ENCODE measurements at regions not wholly inside any gene's neighbourhood (a gene's known extent, or its start where the extent isn't known, plus 50 kb on each side); places are given as distances from the start of the nearest gene placed in this dataset.

- H3K27ac ChIP-seq (ENCODE audit: low read length): no peak overlapping the region
- in situ Hi-C loops (cut with HindIII; ENCODE audit: low pct_unique_long_range_greater_than_20kb, low sequenced_read_pairs): no loop called here
- ChIA-PET POLR2A (no interaction called here), CTCF (no interaction called here)
- no peaks in the 10 kb centered on the region for H3K36me3 ChIP-seq (ENCODE audit: control insufficient read depth, insufficient read depth, low read length)
- TF ChIP-seq, protein P1, sequence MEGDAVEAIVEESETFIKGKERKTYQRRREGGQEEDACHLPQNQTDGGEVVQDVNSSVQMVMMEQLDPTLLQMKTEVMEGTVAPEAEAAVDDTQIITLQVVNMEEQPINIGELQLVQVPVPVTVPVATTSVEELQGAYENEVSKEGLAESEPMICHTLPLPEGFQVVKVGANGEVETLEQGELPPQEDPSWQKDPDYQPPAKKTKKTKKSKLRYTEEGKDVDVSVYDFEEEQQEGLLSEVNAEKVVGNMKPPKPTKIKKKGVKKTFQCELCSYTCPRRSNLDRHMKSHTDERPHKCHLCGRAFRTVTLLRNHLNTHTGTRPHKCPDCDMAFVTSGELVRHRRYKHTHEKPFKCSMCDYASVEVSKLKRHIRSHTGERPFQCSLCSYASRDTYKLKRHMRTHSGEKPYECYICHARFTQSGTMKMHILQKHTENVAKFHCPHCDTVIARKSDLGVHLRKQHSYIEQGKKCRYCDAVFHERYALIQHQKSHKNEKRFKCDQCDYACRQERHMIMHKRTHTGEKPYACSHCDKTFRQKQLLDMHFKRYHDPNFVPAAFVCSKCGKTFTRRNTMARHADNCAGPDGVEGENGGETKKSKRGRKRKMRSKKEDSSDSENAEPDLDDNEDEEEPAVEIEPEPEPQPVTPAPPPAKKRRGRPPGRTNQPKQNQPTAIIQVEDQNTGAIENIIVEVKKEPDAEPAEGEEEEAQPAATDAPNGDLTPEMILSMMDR (IDR thresholded peaks at IDR 0.05): no peak
- TF ChIP-seq SIN3A (IDR thresholded peaks at IDR 0.05; ENCODE audit: borderline replicate concordance, insufficient read depth, low read depth, low read length) (no peak), TCF7L2 (IDR thresholded peaks at IDR 0.05; ENCODE audit: low read depth, low read length) (no peak), POLR2AphosphoS5 (IDR thresholded peaks at IDR 0.05; ENCODE audit: low read depth, low read length) (no peak)
- TF ChIP-seq, protein P2, sequence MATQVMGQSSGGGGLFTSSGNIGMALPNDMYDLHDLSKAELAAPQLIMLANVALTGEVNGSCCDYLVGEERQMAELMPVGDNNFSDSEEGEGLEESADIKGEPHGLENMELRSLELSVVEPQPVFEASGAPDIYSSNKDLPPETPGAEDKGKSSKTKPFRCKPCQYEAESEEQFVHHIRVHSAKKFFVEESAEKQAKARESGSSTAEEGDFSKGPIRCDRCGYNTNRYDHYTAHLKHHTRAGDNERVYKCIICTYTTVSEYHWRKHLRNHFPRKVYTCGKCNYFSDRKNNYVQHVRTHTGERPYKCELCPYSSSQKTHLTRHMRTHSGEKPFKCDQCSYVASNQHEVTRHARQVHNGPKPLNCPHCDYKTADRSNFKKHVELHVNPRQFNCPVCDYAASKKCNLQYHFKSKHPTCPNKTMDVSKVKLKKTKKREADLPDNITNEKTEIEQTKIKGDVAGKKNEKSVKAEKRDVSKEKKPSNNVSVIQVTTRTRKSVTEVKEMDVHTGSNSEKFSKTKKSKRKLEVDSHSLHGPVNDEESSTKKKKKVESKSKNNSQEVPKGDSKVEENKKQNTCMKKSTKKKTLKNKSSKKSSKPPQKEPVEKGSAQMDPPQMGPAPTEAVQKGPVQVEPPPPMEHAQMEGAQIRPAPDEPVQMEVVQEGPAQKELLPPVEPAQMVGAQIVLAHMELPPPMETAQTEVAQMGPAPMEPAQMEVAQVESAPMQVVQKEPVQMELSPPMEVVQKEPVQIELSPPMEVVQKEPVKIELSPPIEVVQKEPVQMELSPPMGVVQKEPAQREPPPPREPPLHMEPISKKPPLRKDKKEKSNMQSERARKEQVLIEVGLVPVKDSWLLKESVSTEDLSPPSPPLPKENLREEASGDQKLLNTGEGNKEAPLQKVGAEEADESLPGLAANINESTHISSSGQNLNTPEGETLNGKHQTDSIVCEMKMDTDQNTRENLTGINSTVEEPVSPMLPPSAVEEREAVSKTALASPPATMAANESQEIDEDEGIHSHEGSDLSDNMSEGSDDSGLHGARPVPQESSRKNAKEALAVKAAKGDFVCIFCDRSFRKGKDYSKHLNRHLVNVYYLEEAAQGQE (IDR thresholded peaks at IDR 0.05; ENCODE audit: insufficient read depth in 1 of 2, low read depth in 2 of 2, low read length in 1 of 2): no peak
- intact Hi-C loops (cut with micrococcal nuclease; ENCODE audit: unreplicated experiment): no loop called here
- H3K4me3 ChIP-seq (ENCODE audit: low read depth in 2 of 2, low read length in 2 of 2): no peak overlapping the region
- no peaks in the 10 kb centered on the region for H3K27me3 ChIP-seq (ENCODE audit: control insufficient read depth, insufficient read depth, low read length)
- ATAC-seq (no peak), DNase-seq (ENCODE audit: low read depth, low spot score) (no peak)
- no peaks in the 10 kb centered on the region for H3K4me1 ChIP-seq (ENCODE audit: control insufficient read depth, insufficient read depth, low read length)
- H3K9me3 ChIP-seq (ENCODE audit: control insufficient read depth, insufficient read depth, low read depth, low read length): no peaks in the 10 kb centered on the region
- no TSS peak for BruUV-seq (replicated peaks)
Measured at GRCh38 chr14:87833026-87833425, 160.0 kb downstream of the GALC start.

GRCh38 chr14:87830443-87831096 lies 162.4 kb downstream of the GALC start:
- Histone ChIP-seq H3K9me3 (ENCODE audit: control insufficient read depth, insufficient read depth, low read depth, low read length) (no peaks in the 10 kb centered on the region), H3K27ac (ENCODE audit: low read length) (no peak overlapping the region), H3K27me3 (ENCODE audit: control insufficient read depth, insufficient read depth, low read length) (no peaks in the 10 kb centered on the region), H3K4me1 (ENCODE audit: control insufficient read depth, insufficient read depth, low read length) (no peaks in the 10 kb centered on the region), H3K36me3 (ENCODE audit: control insufficient read depth, insufficient read depth, low read length) (no peaks in the 10 kb centered on the region), H3K4me3 (ENCODE audit: low read depth in 2 of 2, low read length in 2 of 2) (no peak overlapping the region)
- ChIA-PET POLR2A (no interaction called here), CTCF (no interaction called here)
- TF ChIP-seq, protein P1 (IDR thresholded peaks at IDR 0.05): no peak
- TF ChIP-seq POLR2AphosphoS5 (IDR thresholded peaks at IDR 0.05; ENCODE audit: low read depth, low read length): no peak
- TF ChIP-seq TCF7L2 (IDR thresholded peaks at IDR 0.05; ENCODE audit: low read depth, low read length): no peak
- TF ChIP-seq, protein P2 (IDR thresholded peaks at IDR 0.05; ENCODE audit: insufficient read depth in 1 of 2, low read depth in 2 of 2, low read length in 1 of 2): no peak
- TF ChIP-seq SIN3A (IDR thresholded peaks at IDR 0.05; ENCODE audit: borderline replicate concordance, insufficient read depth, low read depth, low read length): no peak
- no peak for DNase-seq (ENCODE audit: low read depth, low spot score)
- ATAC-seq: no peak
- BruUV-seq (replicated peaks): no TSS peak
- in situ Hi-C loops (cut with HindIII; ENCODE audit: low pct_unique_long_range_greater_than_20kb, low sequenced_read_pairs) (no loop called here), intact Hi-C loops (cut with micrococcal nuclease; ENCODE audit: unreplicated experiment) (no loop called here)

Measured in Panc1 (cell line).